GM18520 (cell line): ENCODE measurements at regions not wholly inside any gene's neighbourhood (a gene's known extent, or its start where the extent isn't known, plus 50 kb on each side); places are given as distances from the start of the nearest gene placed in this dataset.

Experiments
- ATAC-seq: cut with Tn5 transposase; IDR thresholded peaks from one replicate; pipeline ENCODE4 v1.9.1; 2021; ENCODE audit not compliant: unreplicated experiment

GRCh38 chr6:134866563-134866962, 83.3 kb downstream of the ALDH8A1 start:
- ATAC-seq, result no peak

DNA sequence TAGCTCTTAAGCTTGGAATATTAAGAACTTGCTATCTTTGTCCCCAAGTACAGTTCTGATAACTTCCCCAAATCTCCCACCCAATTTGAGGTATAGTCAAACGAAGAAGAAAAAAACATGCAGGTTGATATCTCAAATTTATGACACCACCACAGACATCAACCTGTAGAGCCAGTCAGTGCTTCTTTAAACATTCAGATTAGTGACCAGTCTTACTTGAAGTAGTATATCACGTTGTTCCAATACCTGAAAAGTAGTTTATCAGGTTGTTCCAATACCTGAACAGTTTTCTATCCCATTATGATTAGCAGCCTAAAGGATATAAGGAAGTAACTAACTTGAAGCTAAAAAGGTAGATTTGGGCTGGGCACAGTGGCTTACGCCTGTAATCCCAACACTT, 85.3 kb downstream of the ALDH8A1 start:
- no peak for ATAC-seq

DNA sequence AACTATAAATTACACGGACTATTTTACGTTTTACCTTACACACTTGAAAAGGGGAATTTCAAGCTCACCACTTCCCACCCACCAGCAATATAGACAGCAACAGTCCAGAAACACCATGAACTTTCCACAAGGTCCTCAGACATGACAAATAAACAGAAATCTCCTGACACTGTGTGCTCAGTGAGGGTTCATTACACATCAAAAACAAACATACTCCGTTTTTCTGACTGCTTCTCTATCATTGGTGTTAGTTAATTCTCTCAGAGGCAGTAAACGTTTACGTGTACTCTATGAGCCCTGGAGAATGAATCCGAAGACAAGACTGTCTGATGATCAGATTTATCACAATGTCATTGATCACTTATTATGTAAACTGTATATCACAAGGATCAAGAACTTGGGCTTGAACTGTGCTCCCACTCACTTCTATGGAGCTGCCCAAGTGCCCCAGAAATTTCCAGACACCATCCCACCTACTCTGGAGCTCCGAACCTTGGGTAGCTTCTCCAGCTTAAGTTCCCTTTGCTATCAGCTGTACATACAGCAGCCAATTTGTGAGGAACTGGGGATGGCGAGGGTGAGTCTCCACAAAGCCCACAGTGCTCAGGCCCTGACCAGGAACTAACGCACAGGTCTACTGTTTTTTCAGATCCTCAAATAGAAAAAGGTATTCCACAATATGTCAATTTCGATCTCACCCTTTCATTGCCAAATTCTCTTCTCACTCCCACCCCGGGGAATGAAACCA, 86.0 kb downstream of the ALDH8A1 start:
- no peak for ATAC-seq

- ATAC-seq, result no peak
Measured at GRCh38 chr6:134854366-134854765, 95.5 kb downstream of the ALDH8A1 start.

- ATAC-seq, result no peak
Measured at GRCh38 chr6:134853111-134854055, 96.5 kb downstream of the ALDH8A1 start.

DNA sequence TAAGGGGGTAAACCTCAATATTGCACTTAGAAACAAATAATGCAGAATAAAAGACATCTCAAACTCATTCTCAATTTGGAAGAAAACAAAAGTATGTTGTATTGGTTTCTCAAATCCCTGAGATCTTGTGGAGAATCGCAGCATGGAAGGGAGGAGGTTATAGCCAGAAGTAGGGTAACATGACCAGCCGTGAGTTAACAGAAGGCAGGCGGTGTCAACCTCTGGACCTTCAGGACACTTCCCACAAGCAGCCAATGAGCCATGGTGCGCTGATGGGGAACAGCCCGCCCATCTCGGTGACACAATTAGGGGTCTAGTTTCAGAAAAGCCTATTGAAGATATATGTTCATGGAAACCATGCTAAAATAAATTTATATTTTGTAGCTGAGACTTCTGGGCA, 98.4 kb downstream of the ALDH8A1 start:
- ATAC-seq, result no peak

GRCh38 chr6:134850721-134851305, 99.1 kb downstream of the ALDH8A1 start:
- ATAC-seq, result no peak

GRCh38 chr6:134849920-134850447, 99.9 kb downstream of the ALDH8A1 start:
- ATAC-seq, result no peak

DNA sequence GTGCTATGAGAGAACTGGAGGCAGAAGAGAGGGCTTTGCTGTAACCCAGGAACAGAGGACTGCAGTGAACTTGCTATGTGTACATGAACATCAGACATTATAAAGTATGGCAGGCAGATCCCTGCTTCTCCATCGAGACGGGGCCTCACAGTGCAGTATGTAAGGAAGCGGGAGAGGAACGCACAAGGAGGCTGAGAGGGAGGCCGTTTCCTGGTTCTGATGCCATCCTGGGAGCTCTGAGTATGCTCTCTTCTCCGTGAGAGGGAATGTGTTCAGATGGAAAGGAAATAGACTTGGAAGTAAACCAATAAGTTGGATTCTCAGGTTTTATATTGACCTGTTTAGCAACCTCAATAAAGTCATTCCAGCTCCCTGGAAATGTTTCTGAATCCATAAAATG, 101.8 kb downstream of the ALDH8A1 start:
- ATAC-seq, result no peak

- ATAC-seq, result no peak
Measured at GRCh38 chr6:134846865-134847264, 103.0 kb downstream of the ALDH8A1 start.

- no peak for ATAC-seq
Measured at GRCh38 chr6:134846031-134846430, 103.9 kb downstream of the ALDH8A1 start.

GRCh38 chr6:134844120-134844519, 105.8 kb downstream of the ALDH8A1 start:
- no peak for ATAC-seq

DNA sequence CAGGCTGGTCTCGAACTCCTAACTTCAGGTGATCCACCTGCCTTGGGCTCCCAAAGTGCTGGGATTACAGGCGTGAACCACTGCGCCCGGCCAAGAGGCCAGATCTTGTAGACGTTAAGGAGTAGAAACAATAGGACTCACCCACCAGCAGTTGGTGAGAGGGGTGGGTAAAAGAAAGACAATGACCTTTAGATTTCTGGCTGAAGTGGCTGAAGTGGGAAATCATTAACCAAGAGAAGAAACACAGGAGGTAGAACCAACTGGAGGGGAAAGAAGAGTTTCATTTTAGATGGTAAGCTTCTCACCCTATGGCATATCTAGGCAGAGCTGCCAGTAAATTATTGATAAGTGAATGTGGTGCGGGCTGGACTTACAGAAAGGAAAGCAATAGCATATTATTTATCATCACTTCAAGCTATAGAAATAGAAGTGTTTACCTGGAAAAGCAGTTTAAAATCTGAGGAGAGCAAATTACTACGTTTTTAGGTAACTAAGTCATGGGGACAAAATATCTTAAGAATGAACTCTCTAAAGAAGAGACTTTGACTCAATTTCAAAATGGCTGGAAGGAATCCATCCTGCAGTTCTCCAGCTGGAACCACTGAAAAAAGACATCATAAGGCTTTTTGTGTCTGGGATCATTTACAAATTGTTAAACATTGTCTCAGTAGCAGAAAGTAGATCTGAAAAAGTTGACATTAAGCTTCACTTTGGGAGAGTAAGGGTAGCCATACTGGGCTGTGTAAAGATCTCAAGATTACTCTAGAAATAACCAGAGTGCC, 109.6 kb downstream of the ALDH8A1 start:
- ATAC-seq, result no peak

- no peak for ATAC-seq
Measured at GRCh38 chr6:134835993-134836392, 113.9 kb downstream of the ALDH8A1 start.

GRCh38 chr6:134830940-134831339, 119.0 kb downstream of the ALDH8A1 start:
- ATAC-seq, result no peak

- no peak for ATAC-seq
Measured at GRCh38 chr6:134830194-134830593, 119.7 kb downstream of the ALDH8A1 start.

- no peak for ATAC-seq
Measured at GRCh38 chr6:134828641-134829040, 121.3 kb downstream of the ALDH8A1 start.

- ATAC-seq, result no peak
Measured at GRCh38 chr6:134826889-134827737, 122.8 kb downstream of the ALDH8A1 start.

DNA sequence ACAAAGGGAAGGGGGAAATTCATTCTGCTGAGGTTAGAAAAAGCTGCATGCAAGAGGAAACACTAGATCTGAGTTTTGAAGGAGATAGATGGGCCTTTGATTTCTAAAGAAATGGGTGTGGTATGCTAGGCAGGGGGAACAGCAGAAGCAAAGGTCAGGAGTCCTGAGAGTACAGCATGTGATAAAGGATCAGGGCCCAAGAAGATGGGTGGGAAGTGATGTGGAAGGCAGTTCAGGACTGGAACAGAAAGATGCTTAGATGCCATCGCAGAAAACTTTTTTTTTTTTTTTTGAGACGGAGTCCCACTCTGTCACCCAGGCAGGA, 126.2 kb downstream of the ALDH8A1 start:
- no peak for ATAC-seq
